HG03045 (cell line): ENCODE measurements at regions not wholly inside any gene's neighbourhood (a gene's known extent, or its start where the extent isn't known, plus 50 kb on each side); places are given as distances from the start of the nearest gene placed in this dataset.

Source experiments
- ATAC-seq: cut with Tn5 transposase; IDR thresholded peaks from one replicate; pipeline ENCODE4 v1.9.1; 2021; ENCODE audit warnings: mild to moderate bottlenecking, moderate library complexity; ENCODE audit not compliant: unreplicated experiment

GRCh38 chr21:23402929-23403520 is 2204.3 kb downstream of the MRPL39 start:
- no peak for ATAC-seq

- ATAC-seq, result no peak
Measured at GRCh38 chr21:23401278-23401677, 2206.0 kb downstream of the MRPL39 start.

- no peak for ATAC-seq
Measured at GRCh38 chr21:23398726-23399125, 2208.6 kb downstream of the MRPL39 start.

GRCh38 chr21:23394458-23394857 is 2212.8 kb downstream of the MRPL39 start:
- no peak for ATAC-seq

- ATAC-seq, result no peak
Measured at GRCh38 chr21:23384679-23385078, 2222.6 kb downstream of the MRPL39 start.

GRCh38 chr21:23374155-23374554 is 2233.1 kb downstream of the MRPL39 start:
- ATAC-seq, result no peak

- ATAC-seq, result no peak
Measured at GRCh38 chr21:23356905-23357304, 2250.4 kb downstream of the MRPL39 start.

GRCh38 chr21:23316190-23316589 is 2291.1 kb downstream of the MRPL39 start:
- ATAC-seq, result no peak

- ATAC-seq, result no peak
Measured at GRCh38 chr21:23308741-23309140, 2298.5 kb downstream of the MRPL39 start.

- ATAC-seq, result no peak
Measured at GRCh38 chr21:23307065-23307464, 2300.2 kb downstream of the MRPL39 start.

- ATAC-seq, result no peak
Measured at GRCh38 chr21:23292292-23292691, 2294.1 kb downstream of the NCAM2 start.

- ATAC-seq, result no peak
Measured at GRCh38 chr21:23281917-23282316, 2283.7 kb downstream of the NCAM2 start.

GRCh38 chr21:23249760-23250159 is 2251.6 kb downstream of the NCAM2 start:
- ATAC-seq, result no peak

GRCh38 chr21:23247334-23247733 is 2249.1 kb downstream of the NCAM2 start:
- ATAC-seq, result no peak

GRCh38 chr21:23245255-23245654 is 2247.0 kb downstream of the NCAM2 start:
- no peak for ATAC-seq

GRCh38 chr21:23223882-23224281 is 2225.7 kb downstream of the NCAM2 start:
- no peak for ATAC-seq

GRCh38 chr21:23218667-23219066 is 2220.5 kb downstream of the NCAM2 start:
- ATAC-seq, result no peak

GRCh38 chr21:23217597-23217996 is 2219.4 kb downstream of the NCAM2 start:
- no peak for ATAC-seq

- no peak for ATAC-seq
Measured at GRCh38 chr21:23215261-23215660, 2217.1 kb downstream of the NCAM2 start.
